NCI-H2227 treated with DMSO at 0.1 percent for 48 hours (cell line): ENCODE measurements at regions not wholly inside any gene's neighbourhood (a gene's known extent, or its start where the extent isn't known, plus 50 kb on each side); places are given as distances from the start of the nearest gene placed in this dataset.

ENCODE experiments used
- DNase-seq: peaks from one replicate; lab custom pipeline; 2025; lab: John Stamatoyannopoulos, UW

DNA sequence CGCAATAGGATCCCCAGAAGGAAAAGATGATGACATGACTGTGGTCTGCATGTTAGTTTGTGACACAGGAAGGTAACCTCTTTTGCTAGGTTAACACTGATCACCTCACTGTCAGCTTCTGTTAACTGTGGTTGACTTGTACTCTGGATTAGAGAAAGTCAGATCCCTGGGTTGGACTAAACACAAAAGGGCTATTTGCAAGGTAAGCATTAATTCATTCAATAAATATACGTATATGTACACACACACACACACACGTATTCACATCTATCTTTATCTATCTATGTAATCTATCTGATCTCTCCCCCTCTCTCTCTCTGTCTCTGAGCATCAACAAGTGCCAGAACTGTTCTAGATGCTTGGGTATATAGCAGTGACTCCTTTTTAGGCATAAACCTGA lies 136.1 kb upstream of the SNX19 start:
- DNase-seq = no peak

DNA sequence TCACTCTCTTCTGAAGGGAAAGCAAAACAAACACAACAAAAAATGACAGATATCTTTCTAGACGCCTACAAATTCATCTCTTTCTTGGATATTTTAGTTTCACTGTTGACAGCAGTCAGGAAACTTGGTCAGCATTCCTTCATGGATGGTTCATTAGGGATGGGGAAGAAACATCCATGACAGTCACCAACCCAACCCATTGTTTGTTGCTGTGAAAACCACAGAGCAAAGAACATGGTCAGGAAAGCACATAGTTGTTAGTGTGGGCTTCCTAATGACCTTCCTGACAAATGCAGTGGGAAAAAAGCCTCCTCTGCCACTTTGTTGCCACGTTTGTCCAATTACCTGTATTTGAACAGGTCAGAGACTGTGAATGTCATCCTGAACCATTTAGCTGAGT lies 139.8 kb upstream of the SNX19 start:
- DNase-seq = no peak

DNA sequence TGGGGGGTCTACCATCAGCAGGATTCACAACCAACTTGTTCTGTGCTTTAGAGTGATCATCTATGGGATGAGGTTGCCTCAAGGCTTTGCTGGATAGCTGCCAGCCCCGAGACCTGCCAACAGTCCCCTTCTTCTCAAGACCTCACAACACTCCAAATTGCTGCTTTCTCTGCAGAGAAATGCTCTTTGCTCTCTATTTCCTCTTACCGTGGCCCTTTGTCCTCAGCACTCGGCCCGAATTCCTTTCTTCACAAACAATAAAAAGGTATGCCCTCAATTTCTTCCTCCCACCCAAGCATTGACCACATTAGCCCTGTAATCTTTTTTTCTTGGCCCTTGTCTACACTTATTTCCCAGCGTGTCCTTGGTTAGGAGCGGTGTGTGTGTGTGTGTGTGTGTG lies 147.4 kb upstream of the SNX19 start:
- DNase-seq = peak; percentile 46

DNA sequence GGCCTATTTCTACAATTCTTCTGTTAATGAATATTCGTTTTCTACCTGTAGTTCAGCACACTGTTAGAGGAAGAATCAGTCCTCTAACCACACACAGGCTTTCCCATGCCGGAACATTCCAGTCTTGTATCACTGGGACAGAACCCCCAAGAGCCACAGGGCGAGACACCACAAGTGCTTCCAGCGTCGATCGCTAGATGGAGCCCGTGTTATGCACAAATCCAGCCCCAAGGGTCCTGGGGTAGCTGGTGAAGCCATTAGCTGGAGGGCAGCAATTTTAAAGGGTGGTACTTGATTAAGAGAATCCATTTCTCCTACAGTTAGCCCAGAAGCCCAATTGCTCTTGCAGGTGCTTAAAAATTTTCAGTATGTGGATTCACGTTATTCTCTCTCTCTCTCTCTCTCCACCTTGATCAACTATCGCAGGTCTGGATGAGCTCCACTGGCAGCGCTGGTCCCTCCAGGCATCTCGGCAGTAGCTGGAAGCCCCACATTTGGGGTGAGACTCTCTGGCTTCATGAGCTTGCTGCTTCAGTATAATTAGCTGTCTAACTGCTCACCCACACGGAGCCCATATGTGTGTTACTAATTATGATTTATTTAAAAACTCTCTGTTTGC lies 148.2 kb upstream of the SNX19 start:
- peak; percentile 60 for DNase-seq

DNA sequence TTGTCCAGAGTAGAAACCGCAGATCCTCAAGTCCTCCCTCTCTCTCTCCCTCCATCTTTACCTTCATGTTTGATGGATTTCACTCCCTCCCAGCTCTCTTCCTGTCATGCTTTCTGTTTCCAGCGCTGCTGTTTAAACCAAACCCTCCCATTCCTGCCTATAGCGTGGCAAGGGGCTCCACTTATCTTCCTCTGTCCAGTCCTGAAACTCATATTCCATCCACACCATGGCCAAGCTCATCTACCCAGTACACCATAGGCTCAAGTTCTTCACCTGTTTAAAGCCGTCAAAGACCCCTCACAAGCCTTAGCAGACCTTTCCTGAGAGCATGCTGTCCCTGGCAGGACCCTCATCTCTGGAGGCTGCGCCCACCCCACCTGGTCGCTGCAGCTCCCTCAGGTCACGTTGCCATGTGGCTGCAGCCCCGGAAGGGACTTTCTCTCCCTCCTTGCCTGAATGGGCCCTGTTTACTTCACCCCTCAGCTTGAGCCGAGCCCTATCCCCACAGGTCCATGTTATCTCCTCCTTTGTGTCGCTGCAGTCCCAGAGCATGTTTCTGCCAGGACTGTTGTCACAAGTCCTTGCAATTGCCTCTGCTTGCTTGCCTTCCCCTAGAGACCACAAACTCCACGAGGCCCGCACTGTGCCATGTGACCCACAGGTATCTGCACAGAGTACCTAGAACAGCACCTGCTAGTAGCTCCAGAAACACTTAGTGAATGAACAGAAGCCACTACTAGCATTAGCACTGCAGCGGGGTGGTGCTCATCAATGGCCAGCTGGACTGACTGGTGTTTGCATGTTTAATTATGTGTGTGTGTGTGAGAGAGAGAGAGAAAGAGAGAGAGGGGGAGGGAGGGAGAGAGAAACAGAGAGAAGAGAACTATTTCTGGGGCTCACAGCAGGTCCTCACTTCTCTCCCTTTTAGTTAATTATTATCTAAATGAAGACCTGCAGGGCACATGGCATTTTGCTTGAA lies 149.4 kb upstream of the SNX19 start:
- no peak for DNase-seq

DNA sequence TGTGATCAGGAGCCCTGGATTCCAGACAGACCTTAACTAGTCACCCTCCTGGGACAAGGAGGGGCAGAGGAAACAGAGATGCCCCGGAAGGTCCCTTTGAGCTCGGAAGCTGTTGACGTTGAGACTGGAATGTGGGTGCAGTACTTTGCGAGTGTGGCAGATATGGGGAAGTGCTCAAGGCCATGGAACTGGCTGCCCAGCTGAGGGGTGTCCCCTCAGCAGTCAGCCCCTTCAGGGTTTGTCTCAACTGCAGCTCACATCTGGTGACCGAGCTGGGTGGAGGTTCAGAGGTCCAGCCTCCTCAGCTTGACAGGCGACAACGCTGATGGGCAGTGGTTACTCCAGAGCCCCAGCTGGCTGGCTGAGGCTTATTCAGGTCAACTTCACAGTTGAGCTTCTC lies 150.3 kb upstream of the SNX19 start:
- DNase-seq = no peak

DNA sequence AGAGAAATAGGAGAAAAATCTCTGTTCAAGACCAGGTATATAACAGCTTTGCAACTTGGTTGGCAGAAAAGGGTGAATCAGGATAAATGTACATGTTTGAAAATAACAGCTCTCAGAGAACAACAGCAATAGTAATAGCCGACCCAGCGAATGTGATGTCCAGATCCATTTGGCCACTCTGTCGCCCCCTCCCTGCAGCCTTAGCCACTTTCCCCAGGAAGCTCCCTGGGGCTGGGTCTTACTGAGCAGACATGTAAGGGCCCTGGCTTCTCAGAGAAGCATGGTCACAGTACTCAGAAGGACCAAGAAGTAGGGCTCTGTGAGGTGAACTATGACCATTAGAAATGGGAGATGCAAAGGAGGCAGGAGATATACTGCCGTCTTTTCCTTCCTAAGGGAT lies 154.1 kb upstream of the SNX19 start:
- DNase-seq = no peak

DNA sequence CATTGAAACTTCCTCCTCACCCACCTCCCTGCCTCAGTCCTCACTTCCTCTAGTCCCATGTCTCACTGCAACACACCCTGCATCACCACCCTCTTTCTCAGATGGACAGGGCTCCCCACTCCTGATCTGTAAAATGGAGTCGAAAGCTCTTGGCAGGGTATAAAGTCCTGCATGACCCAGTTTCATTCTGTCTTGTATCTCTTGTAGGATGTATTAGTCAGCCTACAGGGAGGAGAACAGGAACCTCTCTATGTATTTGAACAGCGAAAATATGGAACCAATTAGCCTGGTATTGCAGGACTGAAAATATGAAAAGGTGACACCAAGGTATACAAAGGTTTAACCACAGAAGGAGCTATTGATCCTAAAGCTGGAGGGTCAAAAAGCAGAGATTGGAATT lies 156.9 kb upstream of the SNX19 start:
- no peak for DNase-seq

DNA sequence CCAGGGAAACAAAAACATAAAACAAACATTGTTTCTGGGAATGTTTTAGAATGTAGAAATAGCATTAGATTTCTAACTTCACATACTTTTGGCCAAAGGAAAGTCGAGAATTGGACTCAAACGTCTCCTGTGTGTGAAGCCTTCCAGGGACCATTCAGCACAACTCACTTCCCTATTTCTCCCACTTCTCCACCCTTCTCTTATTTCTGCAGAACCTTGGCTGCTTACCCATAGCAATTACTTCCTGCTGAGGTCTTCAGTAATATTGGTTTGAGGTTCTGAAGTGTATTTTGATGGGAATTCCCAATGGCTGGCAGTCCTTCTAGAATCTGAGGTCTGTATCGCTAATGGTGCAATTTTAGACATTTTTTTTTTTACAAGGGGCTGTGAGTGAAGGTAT lies 158.3 kb upstream of the SNX19 start:
- no peak for DNase-seq

DNA sequence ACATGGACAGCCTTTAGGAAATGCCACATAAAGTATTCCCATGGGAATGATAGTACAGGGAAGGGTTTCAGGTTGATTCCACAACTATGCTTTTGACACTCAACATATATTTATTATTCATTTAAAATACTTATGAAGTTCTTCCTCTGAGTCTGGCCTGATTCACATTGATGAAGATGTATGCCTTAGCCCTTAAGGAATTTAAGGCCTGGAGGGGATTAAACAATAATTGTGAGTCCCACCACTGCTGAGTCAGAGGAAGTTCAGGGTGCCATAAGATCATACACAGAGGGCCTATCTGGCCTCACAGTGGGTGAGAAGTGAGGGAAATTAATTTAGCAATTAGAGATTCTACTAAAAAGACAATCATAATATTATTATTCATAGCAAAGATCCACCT lies 161.1 kb upstream of the SNX19 start:
- DNase-seq = no peak

DNA sequence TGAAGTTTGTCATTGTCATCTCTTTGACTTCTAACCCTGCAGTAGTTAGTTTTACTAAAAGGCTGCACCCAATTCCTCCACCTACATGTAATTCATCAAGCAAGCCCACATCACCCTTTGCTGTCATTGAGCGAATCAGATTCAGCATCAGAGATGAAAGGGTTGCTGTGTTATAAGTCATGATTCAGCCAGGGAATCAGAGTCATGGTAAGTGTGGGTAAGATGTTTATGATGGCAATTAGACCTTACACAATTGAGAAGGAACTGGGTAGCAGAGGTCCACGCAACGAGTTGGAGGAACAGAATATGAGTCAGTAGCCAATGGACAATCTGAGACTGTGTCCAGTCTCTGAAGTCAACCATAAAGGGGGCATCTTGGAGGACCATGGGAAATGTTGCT lies 162.8 kb upstream of the SNX19 start:
- no peak for DNase-seq

DNA sequence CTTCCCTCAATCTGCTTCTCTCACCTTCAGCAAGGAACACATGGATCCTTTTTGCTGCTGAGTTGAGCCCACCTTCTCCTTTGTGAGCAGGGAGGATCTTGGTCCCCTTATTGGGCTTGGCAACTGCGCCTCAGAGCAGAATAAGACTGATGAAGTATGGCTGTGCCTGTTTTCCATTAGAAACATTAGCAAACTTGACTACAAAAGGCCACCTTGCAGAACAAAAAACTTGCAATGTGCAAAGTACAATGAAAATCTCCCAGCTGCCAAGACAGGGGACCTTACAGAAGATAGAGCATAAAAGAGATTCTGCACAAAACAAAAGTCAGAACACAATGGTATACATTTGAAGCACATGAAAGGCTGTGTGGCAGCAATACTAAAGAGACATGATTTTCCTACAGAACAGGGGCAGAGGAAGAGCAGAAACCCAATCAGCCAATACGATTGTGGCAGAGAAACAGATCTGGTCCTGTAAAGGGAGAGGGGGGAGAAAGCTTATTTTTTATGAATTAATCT lies 173.5 kb upstream of the SNX19 start:
- DNase-seq = no peak

DNA sequence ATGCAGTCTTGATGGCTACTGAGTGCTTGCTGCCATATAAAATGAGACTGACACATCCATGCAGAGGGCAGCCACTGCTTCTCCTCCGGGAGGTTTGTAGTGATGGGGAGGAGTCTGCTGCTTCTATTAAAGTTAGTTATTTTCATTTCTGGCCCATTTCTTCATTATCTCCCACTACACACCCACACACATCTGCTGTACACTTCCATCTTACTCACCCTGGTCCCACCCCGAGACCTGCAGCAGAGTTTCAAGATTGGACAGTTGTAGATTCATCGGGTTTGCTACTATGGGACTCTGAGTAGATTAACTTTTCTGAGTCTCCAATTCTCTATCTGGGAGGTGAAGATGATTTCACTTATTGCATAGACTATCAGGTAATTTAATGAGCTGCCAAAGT lies 176.2 kb upstream of the SNX19 start:
- no peak for DNase-seq

DNA sequence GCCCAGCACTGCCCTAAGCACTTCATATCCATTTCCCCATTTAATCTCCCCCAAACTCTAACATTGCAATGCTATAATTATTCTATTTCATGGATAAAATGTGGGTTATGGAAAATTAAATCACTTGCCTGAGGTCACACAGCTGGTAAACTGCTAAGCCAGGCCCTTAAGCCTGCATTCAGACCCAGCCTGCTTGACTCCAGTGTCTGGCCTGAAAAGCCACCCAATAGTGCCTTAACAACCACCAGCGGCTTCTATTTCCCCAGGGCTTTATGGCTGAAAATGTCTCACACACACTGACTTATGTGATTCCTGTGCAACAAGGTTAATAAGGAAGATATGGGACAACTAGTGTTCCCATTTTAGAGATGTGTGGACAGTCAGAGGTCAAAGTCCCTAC lies 178.5 kb upstream of the SNX19 start:
- no peak for DNase-seq

DNA sequence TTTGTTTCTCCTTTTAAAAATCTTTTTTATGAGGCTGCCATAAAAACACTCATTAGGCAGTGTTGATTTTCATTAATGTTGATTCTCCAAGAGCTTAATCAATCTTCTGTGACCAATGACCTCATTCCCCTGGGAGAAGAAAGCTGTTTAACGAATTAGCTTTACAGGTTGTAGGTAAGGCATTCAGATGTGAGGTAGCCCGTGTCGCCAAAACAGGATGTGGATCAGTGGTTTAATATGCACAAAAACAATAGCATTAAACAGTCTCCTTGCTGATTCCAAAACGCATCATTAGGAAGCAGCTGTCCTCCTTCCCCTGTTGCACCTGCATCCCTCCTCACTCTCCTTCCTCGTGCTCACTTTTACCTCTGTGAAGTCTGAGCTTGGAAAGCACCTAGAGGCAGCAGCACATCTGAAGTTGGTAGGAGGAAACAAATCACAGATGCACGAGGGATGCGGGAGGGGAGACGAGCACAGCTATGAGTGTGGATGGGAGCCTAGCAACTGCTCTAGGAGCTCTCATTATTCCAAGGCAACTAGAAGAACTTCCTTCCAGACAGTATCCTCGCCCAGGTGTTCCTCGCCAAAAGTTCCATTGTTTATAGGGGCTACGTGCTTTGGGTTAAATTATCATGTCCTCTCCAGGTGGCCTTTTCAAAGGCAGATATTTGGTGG lies 179.4 kb upstream of the SNX19 start:
- no peak for DNase-seq

DNA sequence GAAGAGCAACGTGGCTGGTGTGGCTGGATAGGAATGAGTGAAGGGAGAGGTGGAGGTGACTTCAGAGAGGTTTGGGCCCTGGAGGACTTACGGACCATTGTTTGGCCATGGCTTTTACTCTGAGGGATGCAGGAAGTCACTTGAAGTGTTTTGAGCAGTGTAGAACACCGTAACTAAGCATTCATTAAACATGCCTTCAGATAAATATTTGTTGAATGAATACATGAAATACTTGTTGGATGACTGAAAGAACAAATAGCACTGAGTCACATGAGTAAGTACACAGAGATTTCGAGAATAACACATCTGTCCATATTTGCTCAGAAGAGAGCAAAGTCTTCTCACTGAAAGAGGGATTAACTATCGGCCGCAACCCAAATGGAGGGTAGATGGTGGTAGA lies 182.7 kb upstream of the SNX19 start:
- no peak for DNase-seq

DNA sequence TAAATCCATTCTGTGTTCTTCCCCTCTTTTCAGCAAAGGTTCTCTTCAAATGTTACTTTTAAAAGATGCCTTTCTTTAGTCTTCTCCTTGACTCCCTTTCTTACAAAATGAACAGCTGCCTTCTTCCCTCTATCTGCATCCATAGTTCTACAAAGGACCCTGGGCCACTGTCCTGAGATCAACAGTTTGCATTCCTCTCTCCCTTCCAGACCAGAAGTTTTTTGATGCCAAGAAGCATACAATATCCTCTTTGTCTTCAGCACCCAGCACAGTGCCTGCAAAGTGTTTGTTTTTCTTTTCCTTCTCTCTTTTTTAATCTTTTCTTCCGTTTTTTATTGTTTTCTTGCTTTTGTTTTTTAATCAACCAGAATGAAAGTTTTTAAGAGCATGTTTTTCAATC lies 183.5 kb upstream of the SNX19 start:
- DNase-seq = no peak

DNA sequence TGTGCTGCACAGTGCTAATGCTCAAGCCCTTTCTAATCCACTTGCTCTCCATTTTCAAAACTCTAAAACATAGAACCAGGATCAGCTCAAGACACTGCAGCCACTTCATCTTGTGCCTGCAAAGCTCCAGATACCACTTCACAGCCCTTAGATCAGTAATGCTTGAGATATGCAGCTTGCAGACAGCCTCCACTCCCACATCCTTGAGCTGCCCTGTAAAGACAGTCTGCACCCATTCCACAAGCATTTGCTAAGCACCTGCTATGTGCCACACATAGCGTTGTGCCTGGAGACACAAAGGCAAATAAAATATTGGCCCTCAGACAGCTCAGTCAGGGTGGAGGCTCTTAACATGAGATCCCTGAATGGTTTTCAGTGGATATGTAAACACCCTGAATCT lies 192.5 kb upstream of the SNX19 start:
- no peak for DNase-seq

DNA sequence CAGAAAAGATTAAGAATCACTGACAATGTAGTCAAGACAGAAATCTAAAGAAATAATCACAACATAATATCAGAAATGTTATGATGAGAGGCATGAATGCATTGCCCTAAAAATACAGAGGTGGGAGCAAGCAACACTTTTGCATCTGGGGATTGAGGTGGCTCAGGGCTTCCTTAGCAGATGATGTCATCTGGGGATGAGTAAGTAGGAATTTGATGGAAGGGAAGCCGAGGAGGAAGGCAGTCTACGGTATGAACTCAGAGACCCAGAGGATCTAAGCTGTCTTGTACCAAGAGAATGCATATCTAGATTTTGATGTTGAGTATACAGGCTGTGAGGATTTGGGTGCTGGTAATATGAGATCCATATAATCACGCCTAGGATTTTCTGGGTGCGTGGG lies 193.0 kb upstream of the SNX19 start:
- DNase-seq = no peak

DNA sequence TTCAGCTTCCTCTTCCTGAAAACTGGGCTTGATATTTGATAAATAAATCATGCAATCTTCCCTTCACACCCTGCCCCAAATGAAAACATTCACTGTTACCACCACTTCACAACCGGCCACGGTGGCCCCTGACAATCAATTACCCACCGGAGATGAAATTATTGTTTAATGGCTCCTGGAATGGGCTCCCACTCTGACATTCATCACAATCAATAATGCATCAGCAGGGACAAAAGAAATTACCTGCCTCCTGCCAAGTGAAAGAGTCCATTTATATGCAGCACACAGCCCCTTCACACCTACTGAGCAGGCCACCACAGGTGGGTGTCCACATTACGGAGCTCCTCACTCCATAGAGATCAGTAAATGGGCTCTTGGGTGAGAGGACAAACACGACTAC lies 193.5 kb upstream of the SNX19 start:
- no peak for DNase-seq

DNA sequence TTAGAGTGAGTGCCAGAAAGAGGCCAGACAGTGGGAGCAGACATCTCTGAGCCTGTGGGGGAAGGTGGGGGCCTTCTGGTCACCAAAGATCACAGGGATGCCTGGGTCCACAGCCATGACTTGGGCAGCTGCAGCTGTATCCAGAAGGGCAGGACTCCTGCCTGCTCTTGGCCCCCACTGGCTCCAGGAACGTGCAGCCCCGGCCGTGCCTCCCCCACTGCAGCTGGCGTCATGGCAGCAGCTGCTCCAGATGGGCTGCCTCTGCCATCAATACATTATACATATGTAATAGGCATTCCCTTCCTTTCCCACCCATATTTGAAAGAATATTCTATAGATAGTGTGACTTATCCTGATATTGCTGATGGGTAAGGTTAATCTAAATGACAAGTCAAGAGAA lies 195.5 kb upstream of the SNX19 start:
- DNase-seq = no peak

DNA sequence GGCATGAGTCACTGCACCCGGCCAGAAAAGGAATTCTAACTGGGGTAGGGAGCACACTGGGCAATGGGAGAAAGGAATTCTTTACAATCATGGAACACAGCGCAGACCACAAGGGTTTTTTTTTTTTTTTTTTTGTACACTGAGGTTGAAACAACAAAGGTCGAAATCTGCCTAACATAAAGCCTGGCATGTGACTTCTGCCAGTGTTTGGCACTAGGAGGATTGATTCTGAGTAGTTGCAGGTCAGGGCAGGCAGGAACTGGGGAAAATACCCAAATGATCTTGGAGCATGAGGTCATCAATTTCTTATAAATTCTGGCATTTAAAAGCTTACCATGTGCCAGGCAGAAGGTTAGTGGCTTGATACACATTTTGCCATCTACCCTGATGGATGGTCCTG lies 202.0 kb upstream of the SNX19 start:
- DNase-seq = no peak
